ENCODE measurements at regions not wholly inside any gene's neighbourhood (a gene's known extent, or its start where the extent isn't known, plus 50 kb on each side); places are given as distances from the start of the nearest gene placed in this dataset.

DNA sequence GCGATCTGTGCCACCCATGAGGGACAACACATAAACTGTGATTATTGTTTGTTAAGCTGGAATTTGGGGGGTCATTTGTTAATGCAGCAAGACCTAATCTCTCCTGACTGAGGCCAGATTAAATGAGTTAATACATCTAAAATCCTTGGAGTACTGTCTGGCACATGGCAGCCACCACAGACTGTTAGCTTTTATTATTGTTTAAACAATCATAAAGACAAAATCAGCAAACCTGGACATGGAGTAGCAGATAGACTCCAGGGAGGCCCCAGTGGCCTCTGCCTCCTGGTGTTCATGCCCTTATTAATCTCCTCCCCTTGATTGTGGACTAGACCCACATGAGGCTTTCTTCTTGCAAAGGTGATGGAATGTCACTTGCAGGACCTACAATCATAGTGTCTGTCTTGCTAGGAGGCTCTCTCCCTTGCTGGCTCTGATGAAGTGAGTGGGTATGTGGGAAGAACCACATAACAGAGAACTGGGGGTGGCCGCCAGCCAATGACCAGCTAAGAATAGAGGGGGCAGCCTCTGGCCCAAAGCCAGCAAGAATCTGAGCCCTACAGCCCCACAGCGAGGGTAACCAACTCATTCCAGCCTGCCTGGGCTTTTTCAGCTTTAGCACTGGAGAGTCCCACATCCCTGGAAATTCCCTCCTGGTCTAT, 142.0 kb downstream of the SCARB1 start:
- no peaks in the 10 kb centered on the region for H3K36me3 ChIP-seq (ENCODE audit: control insufficient read depth in 4 of 4, insufficient read depth in 3 of 4, low read depth in 1 of 4, low read length in 3 of 4)
- no peak for DNase-seq (ENCODE audit: low spot score)
- H3K27ac ChIP-seq (ENCODE audit: low read depth in 1 of 2, low read length in 2 of 2): no peak overlapping the region
- H3K27me3 ChIP-seq (ENCODE audit: control insufficient read depth in 4 of 4, insufficient read depth in 4 of 4, low read length in 3 of 4): no peaks in the 10 kb centered on the region
- H3K9me3 ChIP-seq (ENCODE audit: control insufficient read depth in 4 of 4, low read length in 3 of 4): no peaks in the 10 kb centered on the region
- TF ChIP-seq FOXA2 (IDR thresholded peaks at IDR 0.05) (no peak), RAD21 (IDR thresholded peaks at IDR 0.05) (no peak), TAF1 (conservative IDR thresholded peaks at IDR 0.05) (no peak), HNF4G (IDR thresholded peaks at IDR 0.05) (no peak), FOXA1 (IDR thresholded peaks at IDR 0.05) (no peak), JUND (IDR thresholded peaks at IDR 0.05) (no peak), ZBTB33 (IDR thresholded peaks at IDR 0.05) (no peak), NR2F2 (IDR thresholded peaks at IDR 0.05) (no peak), SP1 (IDR thresholded peaks at IDR 0.05) (no peak), CTCF (IDR thresholded peaks at IDR 0.05; ENCODE audit: low read depth, low read length, missing input control) (no peak), GABPA (IDR thresholded peaks at IDR 0.05 in 1 of 2, conservative IDR thresholded peaks at IDR 0.05 in 1 of 2) (no peak), EGR1 (IDR thresholded peaks at IDR 0.05; ENCODE audit: low read depth in 2 of 2) (no peak), RXRA (IDR thresholded peaks at IDR 0.05) (no peak), YY1 (IDR thresholded peaks at IDR 0.05) (no peak)
- TF ChIP-seq, protein P1, sequence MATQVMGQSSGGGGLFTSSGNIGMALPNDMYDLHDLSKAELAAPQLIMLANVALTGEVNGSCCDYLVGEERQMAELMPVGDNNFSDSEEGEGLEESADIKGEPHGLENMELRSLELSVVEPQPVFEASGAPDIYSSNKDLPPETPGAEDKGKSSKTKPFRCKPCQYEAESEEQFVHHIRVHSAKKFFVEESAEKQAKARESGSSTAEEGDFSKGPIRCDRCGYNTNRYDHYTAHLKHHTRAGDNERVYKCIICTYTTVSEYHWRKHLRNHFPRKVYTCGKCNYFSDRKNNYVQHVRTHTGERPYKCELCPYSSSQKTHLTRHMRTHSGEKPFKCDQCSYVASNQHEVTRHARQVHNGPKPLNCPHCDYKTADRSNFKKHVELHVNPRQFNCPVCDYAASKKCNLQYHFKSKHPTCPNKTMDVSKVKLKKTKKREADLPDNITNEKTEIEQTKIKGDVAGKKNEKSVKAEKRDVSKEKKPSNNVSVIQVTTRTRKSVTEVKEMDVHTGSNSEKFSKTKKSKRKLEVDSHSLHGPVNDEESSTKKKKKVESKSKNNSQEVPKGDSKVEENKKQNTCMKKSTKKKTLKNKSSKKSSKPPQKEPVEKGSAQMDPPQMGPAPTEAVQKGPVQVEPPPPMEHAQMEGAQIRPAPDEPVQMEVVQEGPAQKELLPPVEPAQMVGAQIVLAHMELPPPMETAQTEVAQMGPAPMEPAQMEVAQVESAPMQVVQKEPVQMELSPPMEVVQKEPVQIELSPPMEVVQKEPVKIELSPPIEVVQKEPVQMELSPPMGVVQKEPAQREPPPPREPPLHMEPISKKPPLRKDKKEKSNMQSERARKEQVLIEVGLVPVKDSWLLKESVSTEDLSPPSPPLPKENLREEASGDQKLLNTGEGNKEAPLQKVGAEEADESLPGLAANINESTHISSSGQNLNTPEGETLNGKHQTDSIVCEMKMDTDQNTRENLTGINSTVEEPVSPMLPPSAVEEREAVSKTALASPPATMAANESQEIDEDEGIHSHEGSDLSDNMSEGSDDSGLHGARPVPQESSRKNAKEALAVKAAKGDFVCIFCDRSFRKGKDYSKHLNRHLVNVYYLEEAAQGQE (IDR thresholded peaks at IDR 0.05): no peak
- TF ChIP-seq, protein P2, sequence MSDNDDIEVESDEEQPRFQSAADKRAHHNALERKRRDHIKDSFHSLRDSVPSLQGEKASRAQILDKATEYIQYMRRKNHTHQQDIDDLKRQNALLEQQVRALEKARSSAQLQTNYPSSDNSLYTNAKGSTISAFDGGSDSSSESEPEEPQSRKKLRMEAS (IDR thresholded peaks at IDR 0.05): no peak
- H3K4me1 ChIP-seq (ENCODE audit: control insufficient read depth in 4 of 4, insufficient read depth in 4 of 4, low read length in 3 of 4): peaks cover 7 to 26% (median 19%) of the 10 kb centered on the region in 4 donors
- 83% methylated on average over 3 of the region's 3 CpGs for WGBS
- no peak overlapping the region for H3K4me3 ChIP-seq (ENCODE audit: low read depth in 1 of 3, low read length in 3 of 3)
- no peak overlapping the region for H3K9ac ChIP-seq (ENCODE audit: low read depth in 1 of 2, low read length in 2 of 2)

All from liver (tissue), 8 donors.